Mammary epithelial cell (primary cell): ENCODE measurements at regions not wholly inside any gene's neighbourhood (a gene's known extent, or its start where the extent isn't known, plus 50 kb on each side); places are given as distances from the start of the nearest gene placed in this dataset.
"Not testable (repeated sequence)": the region's sequence is repeated elsewhere in the genome, so short reads cannot be mapped to it uniquely, and the experiment has no call there.

Experiments
- EZH2 ChIP-seq: IDR thresholded peaks from 2 replicates; pipeline ENCODE4 v1.6.1; 2012; ENCODE audit warnings: low read length, inconsistent platforms, borderline replicate concordance
- TF ChIP-seq, protein P1 (sequence below), 2 donors: IDR thresholded peaks in 1 of 2; conservative IDR thresholded peaks in 1 of 2; 2 replicates each; pipeline ENCODE4 v1.5.1; 2011 to 2012; ENCODE audit warnings: inconsistent platforms in 2 of 2, low read length in 2 of 2, mild to moderate bottlenecking in 2 of 2, control low read depth in 1 of 2, low read depth in 1 of 2; ENCODE audit not compliant: insufficient read depth in 1 of 2; ENCODE audit errors: extremely low read depth in 1 of 2

DNA sequence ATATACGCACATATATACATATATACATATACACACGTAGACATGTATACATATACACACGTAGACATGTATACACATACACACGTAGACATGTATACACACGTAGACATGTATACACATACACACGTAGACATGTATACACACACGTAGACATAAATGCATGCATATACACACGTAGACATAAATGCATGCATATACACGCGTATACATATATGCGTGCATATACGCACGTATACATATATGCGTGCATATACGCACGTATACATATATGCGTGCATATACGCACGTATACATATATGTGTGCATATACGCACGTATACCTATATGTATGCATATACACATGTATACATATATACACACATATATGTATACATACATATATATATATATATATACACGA lies 114.9 kb upstream of the XIST start:
- TF ChIP-seq, protein P1, sequence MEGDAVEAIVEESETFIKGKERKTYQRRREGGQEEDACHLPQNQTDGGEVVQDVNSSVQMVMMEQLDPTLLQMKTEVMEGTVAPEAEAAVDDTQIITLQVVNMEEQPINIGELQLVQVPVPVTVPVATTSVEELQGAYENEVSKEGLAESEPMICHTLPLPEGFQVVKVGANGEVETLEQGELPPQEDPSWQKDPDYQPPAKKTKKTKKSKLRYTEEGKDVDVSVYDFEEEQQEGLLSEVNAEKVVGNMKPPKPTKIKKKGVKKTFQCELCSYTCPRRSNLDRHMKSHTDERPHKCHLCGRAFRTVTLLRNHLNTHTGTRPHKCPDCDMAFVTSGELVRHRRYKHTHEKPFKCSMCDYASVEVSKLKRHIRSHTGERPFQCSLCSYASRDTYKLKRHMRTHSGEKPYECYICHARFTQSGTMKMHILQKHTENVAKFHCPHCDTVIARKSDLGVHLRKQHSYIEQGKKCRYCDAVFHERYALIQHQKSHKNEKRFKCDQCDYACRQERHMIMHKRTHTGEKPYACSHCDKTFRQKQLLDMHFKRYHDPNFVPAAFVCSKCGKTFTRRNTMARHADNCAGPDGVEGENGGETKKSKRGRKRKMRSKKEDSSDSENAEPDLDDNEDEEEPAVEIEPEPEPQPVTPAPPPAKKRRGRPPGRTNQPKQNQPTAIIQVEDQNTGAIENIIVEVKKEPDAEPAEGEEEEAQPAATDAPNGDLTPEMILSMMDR (conservative IDR thresholded peaks at IDR 0.05 in 1 of 2, IDR thresholded peaks at IDR 0.05 in 1 of 2; ENCODE audit: extremely low read depth in 1 of 2, insufficient read depth in 1 of 2, low read depth in 1 of 2, low read length in 2 of 2): not testable (repeated sequence)
- not testable (repeated sequence) for TF ChIP-seq EZH2
